SK-N-SH treated with all-trans-retinoic acid at 6 μM for 48 hours (cell line): ENCODE measurements at regions not wholly inside any gene's neighbourhood (a gene's known extent, or its start where the extent isn't known, plus 50 kb on each side); places are given as distances from the start of the nearest gene placed in this dataset.

Experiments
- ATAC-seq: fragments of 200-7000 bp; cut with Tn5 transposase; 3 replicates; pipeline ENCODE4 v1.9.1; 2020; ENCODE audit warnings: mild to moderate bottlenecking, moderate library complexity
- ARNTL ChIP-seq: fragments of 450-650 bp; formaldehyde crosslinking; IDR thresholded peaks from 2 replicates; pipeline ENCODE4 v1.5.0; 2020; ENCODE audit warnings: low read depth, mild to moderate bottlenecking, moderate library complexity, borderline replicate concordance
- BACH2 ChIP-seq: fragments of 250-450 bp; sonication (Bioruptor Pico); IDR thresholded peaks from 2 replicates; pipeline ENCODE4 v1.9.0; 2021; ENCODE audit warnings: mild to moderate bottlenecking, borderline replicate concordance
- CSDC2 ChIP-seq: fragments of 250-450 bp; sonication (Bioruptor Pico); IDR thresholded peaks from 2 replicates; pipeline ENCODE4 v1.5.0; 2020; ENCODE audit warnings: mild to moderate bottlenecking, moderate library complexity
- ESRRG ChIP-seq: fragments of 250-450 bp; sonication (Bioruptor Pico); IDR thresholded peaks from 2 replicates; pipeline ENCODE4 v1.6.1; 2021; ENCODE audit warnings: mild to moderate bottlenecking
- GLIS3 ChIP-seq: fragments of 250-450 bp; sonication (Bioruptor Pico); IDR thresholded peaks from 2 replicates; pipeline ENCODE4 v1.5.0; 2020; ENCODE audit warnings: mild to moderate bottlenecking, moderate library complexity
- ISL1 ChIP-seq: fragments of 250-450 bp; sonication (Bioruptor Pico); IDR thresholded peaks from 2 replicates; pipeline ENCODE4 v2.1.2; 2022; ENCODE audit warnings: mild to moderate bottlenecking, moderate library complexity
- OSR1 ChIP-seq: fragments of 250-450 bp; sonication (Bioruptor Pico); IDR thresholded peaks from 2 replicates; pipeline ENCODE4 v1.8.0; 2022; ENCODE audit warnings: moderate library complexity, mild to moderate bottlenecking, inconsistent platforms
- PATZ1 ChIP-seq: fragments of 250-450 bp; sonication (Bioruptor Pico); IDR thresholded peaks from 2 replicates; pipeline ENCODE4 v1.8.0; 2020; ENCODE audit warnings: mild to moderate bottlenecking, moderate library complexity, borderline replicate concordance
- PPARA ChIP-seq: fragments of 250-450 bp; sonication (Bioruptor Pico); IDR thresholded peaks from 2 replicates; pipeline ENCODE4 v1.5.0; 2020; ENCODE audit warnings: mild to moderate bottlenecking, borderline replicate concordance
- RARB ChIP-seq: fragments of 250-450 bp; sonication (Bioruptor Pico); IDR thresholded peaks from 2 replicates; pipeline ENCODE4 v1.8.0; 2021; ENCODE audit warnings: mild to moderate bottlenecking, moderate library complexity
- SNAI2 ChIP-seq: fragments of 250-450 bp; sonication (Bioruptor Pico); IDR thresholded peaks from 2 replicates; pipeline ENCODE4 v1.5.0; 2020; ENCODE audit warnings: mild to moderate bottlenecking, moderate library complexity
- TCF4 ChIP-seq: fragments of 250-450 bp; sonication (Bioruptor Pico); IDR thresholded peaks from 2 replicates; pipeline ENCODE4 v1.8.0; 2021; ENCODE audit warnings: mild to moderate bottlenecking, moderate library complexity, borderline replicate concordance
- TSHZ2 ChIP-seq: fragments of 250-450 bp; sonication (Bioruptor Pico); IDR thresholded peaks from 2 replicates; pipeline ENCODE4 v1.5.0; 2020; ENCODE audit warnings: mild to moderate bottlenecking, moderate library complexity
- ZC3H10 ChIP-seq: fragments of 250-450 bp; sonication (Bioruptor Pico); IDR thresholded peaks from 2 replicates; pipeline ENCODE4 v1.5.1; 2021; ENCODE audit warnings: mild to moderate bottlenecking, moderate library complexity
- ZFP3 ChIP-seq: fragments of 250-450 bp; sonication (Bioruptor Pico); IDR thresholded peaks from 2 replicates; pipeline ENCODE4 v1.5.0; 2020; ENCODE audit warnings: mild to moderate bottlenecking, moderate library complexity
- ZFP30 ChIP-seq: fragments of 450-650 bp; formaldehyde crosslinking; IDR thresholded peaks from 2 replicates; pipeline ENCODE4 v1.5.0; 2022; ENCODE audit warnings: mild to moderate bottlenecking, moderate library complexity
- ZNF565 ChIP-seq: fragments of 450-650 bp; formaldehyde crosslinking; conservative IDR thresholded peaks from 2 replicates; pipeline ENCODE4 v1.5.0; 2020; ENCODE audit warnings: low read depth, mild to moderate bottlenecking, moderate library complexity
- ZNF70 ChIP-seq: fragments of 450-650 bp; formaldehyde crosslinking; IDR thresholded peaks from 2 replicates; pipeline ENCODE4 v1.5.0; 2020; ENCODE audit warnings: mild to moderate bottlenecking, moderate library complexity
- TF ChIP-seq, protein P1 (sequence below): fragments of 250-450 bp; sonication (Bioruptor Pico); IDR thresholded peaks from 2 replicates; pipeline ENCODE4 v1.5.1; 2020; ENCODE audit warnings: low read depth, mild to moderate bottlenecking, moderate library complexity
- TF ChIP-seq, protein P2 (sequence below): fragments of 250-450 bp; sonication (Bioruptor Pico); IDR thresholded peaks from 2 replicates; pipeline ENCODE4 v1.8.0; 2021; ENCODE audit warnings: low read depth, mild to moderate bottlenecking, moderate library complexity, borderline replicate concordance
- TF ChIP-seq, protein P3 (sequence below): fragments of 250-450 bp; sonication (Bioruptor Pico); IDR thresholded peaks from 2 replicates; pipeline ENCODE4 v1.5.1; 2021; ENCODE audit warnings: mild to moderate bottlenecking, moderate library complexity

- 0 out of 2 replicates have a peak, but pooled peaks have one; percentile 49 for TF ChIP-seq GLIS3 (CRISPR knock-in tag)
- TF ChIP-seq CSDC2 (CRISPR knock-in tag): no peak
- TF ChIP-seq ESRRG (CRISPR knock-in tag): no peak
Observed at GRCh38 chr6:27146706-27147505, 100.6 kb upstream of the PRSS16 start.

DNA sequence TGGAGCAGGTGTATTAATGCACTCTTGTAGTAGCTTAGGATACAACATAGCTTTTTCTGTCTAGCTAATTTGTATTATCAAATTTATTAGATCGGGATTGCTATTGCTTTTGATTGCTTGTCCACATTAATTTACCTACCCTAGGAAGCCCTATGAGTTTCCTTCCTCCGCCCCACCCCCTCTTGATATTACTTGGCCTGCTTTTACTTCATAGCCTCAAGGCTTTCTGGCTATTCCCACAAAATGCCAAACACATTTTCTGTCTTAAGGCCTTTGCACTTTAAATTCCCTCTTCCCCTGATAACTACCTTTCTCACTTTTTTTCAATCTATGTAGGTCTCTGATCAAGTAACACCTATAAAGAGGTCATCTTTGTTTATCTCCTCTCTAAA, 99.1 kb upstream of the PRSS16 start:
- no peak for ATAC-seq
- TF ChIP-seq ZC3H10 (CRISPR knock-in tag) (no peak), ZNF565 (CRISPR knock-in tag) (no peak), ESRRG (CRISPR knock-in tag) (no peak), OSR1 (CRISPR knock-in tag) (no peak), ISL1 (no peak), BACH2 (CRISPR knock-in tag) (no peak), RARB (CRISPR knock-in tag) (no peak), TSHZ2 (no peak), TCF4 (CRISPR knock-in tag) (no peak)
- TF ChIP-seq, protein P1, sequence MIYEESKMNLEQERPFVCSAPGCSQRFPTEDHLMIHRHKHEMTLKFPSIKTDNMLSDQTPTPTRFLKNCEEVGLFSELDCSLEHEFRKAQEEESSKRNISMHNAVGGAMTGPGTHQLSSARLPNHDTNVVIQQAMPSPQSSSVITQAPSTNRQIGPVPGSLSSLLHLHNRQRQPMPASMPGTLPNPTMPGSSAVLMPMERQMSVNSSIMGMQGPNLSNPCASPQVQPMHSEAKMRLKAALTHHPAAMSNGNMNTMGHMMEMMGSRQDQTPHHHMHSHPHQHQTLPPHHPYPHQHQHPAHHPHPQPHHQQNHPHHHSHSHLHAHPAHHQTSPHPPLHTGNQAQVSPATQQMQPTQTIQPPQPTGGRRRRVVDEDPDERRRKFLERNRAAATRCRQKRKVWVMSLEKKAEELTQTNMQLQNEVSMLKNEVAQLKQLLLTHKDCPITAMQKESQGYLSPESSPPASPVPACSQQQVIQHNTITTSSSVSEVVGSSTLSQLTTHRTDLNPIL (CRISPR knock-in tag): no peak
- TF ChIP-seq, all 23 proteins: peak for 0

More at GRCh38 chr6:27146706-27147505, 100.6 kb upstream of the PRSS16 start:
- peak; percentile 82 for ATAC-seq

- no peak for ATAC-seq
- TF ChIP-seq GLIS3 (CRISPR knock-in tag) (no peak), ZFP30 (CRISPR knock-in tag) (no peak), ISL1 (no peak), TSHZ2 (no peak), OSR1 (CRISPR knock-in tag) (no peak), TCF4 (CRISPR knock-in tag) (no peak), SNAI2 (no peak), PPARA (CRISPR knock-in tag) (no peak), RARB (CRISPR knock-in tag) (no peak), ARNTL (CRISPR knock-in tag) (no peak), BACH2 (CRISPR knock-in tag) (no peak), ESRRG (CRISPR knock-in tag) (no peak), CSDC2 (CRISPR knock-in tag) (no peak), ZNF565 (CRISPR knock-in tag) (no peak), ZNF70 (CRISPR knock-in tag) (no peak), ZC3H10 (CRISPR knock-in tag) (no peak), ZFP3 (no peak), PATZ1 (no peak)
- TF ChIP-seq, protein P2, sequence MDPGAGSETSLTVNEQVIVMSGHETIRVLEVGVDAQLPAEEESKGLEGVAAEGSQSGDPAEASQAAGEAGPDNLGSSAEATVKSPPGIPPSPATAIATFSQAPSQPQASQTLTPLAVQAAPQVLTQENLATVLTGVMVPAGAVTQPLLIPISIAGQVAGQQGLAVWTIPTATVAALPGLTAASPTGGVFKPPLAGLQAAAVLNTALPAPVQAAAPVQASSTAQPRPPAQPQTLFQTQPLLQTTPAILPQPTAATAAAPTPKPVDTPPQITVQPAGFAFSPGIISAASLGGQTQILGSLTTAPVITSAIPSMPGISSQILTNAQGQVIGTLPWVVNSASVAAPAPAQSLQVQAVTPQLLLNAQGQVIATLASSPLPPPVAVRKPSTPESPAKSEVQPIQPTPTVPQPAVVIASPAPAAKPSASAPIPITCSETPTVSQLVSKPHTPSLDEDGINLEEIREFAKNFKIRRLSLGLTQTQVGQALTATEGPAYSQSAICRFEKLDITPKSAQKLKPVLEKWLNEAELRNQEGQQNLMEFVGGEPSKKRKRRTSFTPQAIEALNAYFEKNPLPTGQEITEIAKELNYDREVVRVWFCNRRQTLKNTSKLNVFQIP (CRISPR knock-in tag): no peak
- TF ChIP-seq, protein P3, sequence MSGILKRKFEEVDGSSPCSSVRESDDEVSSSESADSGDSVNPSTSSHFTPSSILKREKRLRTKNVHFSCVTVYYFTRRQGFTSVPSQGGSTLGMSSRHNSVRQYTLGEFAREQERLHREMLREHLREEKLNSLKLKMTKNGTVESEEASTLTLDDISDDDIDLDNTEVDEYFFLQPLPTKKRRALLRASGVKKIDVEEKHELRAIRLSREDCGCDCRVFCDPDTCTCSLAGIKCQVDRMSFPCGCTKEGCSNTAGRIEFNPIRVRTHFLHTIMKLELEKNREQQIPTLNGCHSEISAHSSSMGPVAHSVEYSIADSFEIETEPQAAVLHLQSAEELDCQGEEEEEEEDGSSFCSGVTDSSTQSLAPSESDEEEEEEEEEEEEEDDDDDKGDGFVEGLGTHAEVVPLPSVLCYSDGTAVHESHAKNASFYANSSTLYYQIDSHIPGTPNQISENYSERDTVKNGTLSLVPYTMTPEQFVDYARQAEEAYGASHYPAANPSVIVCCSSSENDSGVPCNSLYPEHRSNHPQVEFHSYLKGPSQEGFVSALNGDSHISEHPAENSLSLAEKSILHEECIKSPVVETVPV (CRISPR knock-in tag): no peak
Observed at GRCh38 chr6:27149150-27149549, 98.4 kb upstream of the PRSS16 start.
